Common myeloid progenitor, CD34-positive (primary cell): ENCODE measurements at regions not wholly inside any gene's neighbourhood (a gene's known extent, or its start where the extent isn't known, plus 50 kb on each side); places are given as distances from the start of the nearest gene placed in this dataset.

Source experiments
- CTCF ChIA-PET: fragments of 350-600 bp; sonication (Branson Sonifier 250); formaldehyde crosslinking; loops from one replicate; lab custom pipeline; 2021; ENCODE audit warnings: antibody characterized with exemption; lab: Charles Lee
- POLR2A ChIA-PET: fragments of 350-600 bp; sonication (Branson Sonifier 250); formaldehyde crosslinking; loops from one replicate; lab custom pipeline; 2021; ENCODE audit warnings: antibody characterized with exemption; lab: Charles Lee
- DNase-seq, 3 donors: peaks; one replicate each; pipeline versions ENCODE4 v3.0.0 to v3.0.0-alpha.2; 2013
- H3K27ac ChIP-seq, 2 experiments: 1 replicate in 1 of 2; 2 replicates in 1 of 2; pipeline ENCODE4 v1.7.0; 2013; ENCODE audit warnings: inconsistent platforms in 2 of 2, low read length in 2 of 2, mild to moderate bottlenecking in 2 of 2, low read depth in 1 of 2, moderate library complexity in 1 of 2; ENCODE audit not compliant: severe bottlenecking in 2 of 2, insufficient read depth in 1 of 2, poor library complexity in 1 of 2
- H3K27me3 ChIP-seq, 5 experiments: replicated peaks in 2 of 5; 1 replicate in 3 of 5; 2 replicates in 2 of 5; pipeline versions ENCODE4 v1.6.1 to v1.7.0; 2013; ENCODE audit warnings: low read length in 4 of 5, mild to moderate bottlenecking in 2 of 5, moderate library complexity in 2 of 5, inconsistent platforms in 1 of 5; ENCODE audit not compliant: insufficient read depth in 5 of 5, control insufficient read depth in 4 of 5
- H3K36me3 ChIP-seq, 4 experiments: 1 replicate in 2 of 4; 2 replicates in 2 of 4; pipeline versions ENCODE4 v1.6.1 to v1.7.0; 2013; ENCODE audit warnings: low read length in 3 of 4, control low read depth in 1 of 4, mild to moderate bottlenecking in 1 of 4; ENCODE audit not compliant: control insufficient read depth in 4 of 4, insufficient read depth in 4 of 4
- H3K4me1 ChIP-seq, 4 experiments: 1 replicate in 3 of 4; 2 replicates in 1 of 4; pipeline versions ENCODE4 v1.6.1 to v1.7.1; 2013; ENCODE audit warnings: low read length in 3 of 4, mild to moderate bottlenecking in 3 of 4, control low read depth in 1 of 4, inconsistent platforms in 1 of 4, moderate library complexity in 1 of 4; ENCODE audit not compliant: control insufficient read depth in 4 of 4, insufficient read depth in 4 of 4; ENCODE audit errors: control extremely low read depth in 1 of 4
- H3K4me3 ChIP-seq, 7 experiments: 1 replicate in 4 of 7; 2 replicates in 3 of 7; pipeline versions ENCODE4 v1.5.1 to v1.7.0; 2013; ENCODE audit warnings: mild to moderate bottlenecking in 7 of 7, low read length in 6 of 7, moderate library complexity in 6 of 7, inconsistent platforms in 2 of 7, low read depth in 2 of 7, control low read depth in 1 of 7; ENCODE audit not compliant: insufficient read depth in 4 of 7, control insufficient read depth in 1 of 7; ENCODE audit errors: extremely low read depth in 1 of 7
- H3K9me3 ChIP-seq, 5 experiments: 1 replicate in 4 of 5; 2 replicates in 1 of 5; pipeline versions ENCODE4 v1.6.1 to v1.7.1; 2013; ENCODE audit warnings: low read length in 4 of 5, mild to moderate bottlenecking in 2 of 5, inconsistent platforms in 1 of 5, low read depth in 1 of 5, moderate library complexity in 1 of 5; ENCODE audit not compliant: control insufficient read depth in 4 of 5, insufficient read depth in 2 of 5; ENCODE audit errors: control extremely low read depth in 1 of 5
- WGBS: methylation state at CpG from one replicate; pipeline ENCODE4 v1.1.5; 2013; ENCODE audit not compliant: insufficient coverage; 5-methylcytosine and 5-hydroxymethylcytosine counted together

GRCh38 chr6:164097056-164097455, 682.5 kb downstream of the QKI start:
- peaks cover 0 to 13% (median 3%) of the 10 kb centered on the region in 4 experiments for H3K4me1 ChIP-seq
- no peak overlapping the region for H3K27ac ChIP-seq
- H3K9me3 ChIP-seq = peaks cover 0 to 2% (median 0%) of the 10 kb centered on the region in 5 experiments
- DNase-seq = no peak
- 98% methylated on average over 4 of the region's 4 CpGs for WGBS
- no peaks in the 10 kb centered on the region for H3K36me3 ChIP-seq
- no peaks in the 10 kb centered on the region for H3K27me3 ChIP-seq
- ChIA-PET POLR2A (no interaction called here), CTCF (interaction anchor here (1.7 kb wide), 2 partner anchors 11 to 12 kb away, joined by 4 to 7 read pairs; no protein-coding TSS in a partner anchor)
- no peak overlapping the region for H3K4me3 ChIP-seq

- POLR2A ChIA-PET = no interaction called here
- Histone ChIP-seq H3K4me1 (peaks cover 0 to 13% (median 3%) of the 10 kb centered on the region in 4 experiments), H3K27ac (no peak overlapping the region), H3K9me3 (peaks cover 0 to 2% (median 0%) of the 10 kb centered on the region in 5 experiments), H3K4me3 (no peak overlapping the region), H3K27me3 (no peaks in the 10 kb centered on the region), H3K36me3 (no peaks in the 10 kb centered on the region)
- CTCF ChIA-PET = no interaction called here
- no peak for DNase-seq
- WGBS = 96% methylated on average over 3 of the region's 3 CpGs
Measured at GRCh38 chr6:164095056-164095455, 680.5 kb downstream of the QKI start.

GRCh38 chr6:164087870-164088269, 673.4 kb downstream of the QKI start:
- no CpG with 5 or more reads among the region's 3 CpGs for WGBS
- H3K9me3 ChIP-seq = no peaks in the 10 kb centered on the region
- no peaks in the 10 kb centered on the region for H3K36me3 ChIP-seq
- no peaks in the 10 kb centered on the region for H3K27me3 ChIP-seq
- POLR2A ChIA-PET = no interaction called here
- CTCF ChIA-PET = no interaction called here
- H3K27ac ChIP-seq = no peak overlapping the region
- no peak for DNase-seq
- no peak overlapping the region for H3K4me3 ChIP-seq
- H3K4me1 ChIP-seq = peaks cover 0 to 19% (median 6%) of the 10 kb centered on the region in 4 experiments

- DNase-seq = peak in 2 of 3 donors; percentile 52 to 62
- no CpG with 5 or more reads among the region's 2 CpGs for WGBS
- CTCF ChIA-PET = no interaction called here
- Histone ChIP-seq H3K9me3 (no peaks in the 10 kb centered on the region), H3K36me3 (no peaks in the 10 kb centered on the region), H3K27ac (no peak overlapping the region), H3K27me3 (no peaks in the 10 kb centered on the region), H3K4me3 (no peak overlapping the region), H3K4me1 (peaks cover 0 to 19% (median 6%) of the 10 kb centered on the region in 4 experiments)
- POLR2A ChIA-PET = no interaction called here
Measured at GRCh38 chr6:164087211-164087610, 672.7 kb downstream of the QKI start.

- H3K27ac ChIP-seq = no peak overlapping the region
- peaks cover 0 to 19% (median 6%) of the 10 kb centered on the region in 4 experiments for H3K4me1 ChIP-seq
- H3K27me3 ChIP-seq = no peaks in the 10 kb centered on the region
- peak in 2 of 3 donors; percentile 40 to 56 for DNase-seq
- POLR2A ChIA-PET = no interaction called here
- H3K9me3 ChIP-seq = no peaks in the 10 kb centered on the region
- no peaks in the 10 kb centered on the region for H3K36me3 ChIP-seq
- peak overlapping the region in 4 of 7 experiments; percentile 33 to 63 (median 47) for H3K4me3 ChIP-seq
- CTCF ChIA-PET = interaction anchor here (1.3 kb wide), 1 partner anchor 11 kb away, joined by 4 read pairs; no protein-coding TSS in a partner anchor
- 57% methylated on average over 6 of the region's 25 CpGs for WGBS
Measured at GRCh38 chr6:164086076-164086887, 671.8 kb downstream of the QKI start.

GRCh38 chr6:164085091-164086075, 670.9 kb downstream of the QKI start:
- H3K9me3 ChIP-seq = no peaks in the 10 kb centered on the region

More at GRCh38 chr6:164085091-164086075, 670.9 kb downstream of the QKI start:
- Histone ChIP-seq H3K4me1 (peaks cover 0 to 19% (median 6%) of the 10 kb centered on the region in 4 experiments), H3K36me3 (no peaks in the 10 kb centered on the region), H3K27ac (no peak overlapping the region), H3K4me3 (peak overlapping the region in 4 of 7 experiments; percentile 33 to 63 (median 47)), H3K27me3 (no peaks in the 10 kb centered on the region)
- peak in 1 of 3 donors; percentile 18 for DNase-seq
- ChIA-PET POLR2A (no interaction called here), CTCF (interaction anchor here (1.3 kb wide), 1 partner anchor 12 kb away, joined by 4 read pairs; no protein-coding TSS in a partner anchor)
- 84% methylated on average over 28 of the region's 33 CpGs for WGBS
